Suprapubic skin (tissue), 4 donors: ENCODE measurements at regions not wholly inside any gene's neighbourhood (a gene's known extent, or its start where the extent isn't known, plus 50 kb on each side); places are given as distances from the start of the nearest gene placed in this dataset.

Experiments
- DNase-seq, 2 donors: peaks; one replicate each; pipeline ENCODE4 v3.0.0-alpha.2; 2019; ENCODE audit warnings: low spot score in 2 of 2
- H3K27ac ChIP-seq: fragments of 200-600 bp; sonication (generic); one replicate; pipeline ENCODE4 v1.5.1; 2019
- H3K27me3 ChIP-seq: fragments of 200-600 bp; sonication (generic); one replicate; pipeline ENCODE4 v1.5.1; 2019
- H3K36me3 ChIP-seq: fragments of 200-600 bp; sonication (generic); one replicate; pipeline ENCODE4 v1.5.1; 2019
- H3K4me1 ChIP-seq: fragments of 200-600 bp; sonication (generic); one replicate; pipeline ENCODE4 v1.5.1; 2019
- H3K4me3 ChIP-seq: fragments of 200-600 bp; sonication (generic); one replicate; pipeline ENCODE4 v1.5.1; 2019; ENCODE audit warnings: mild to moderate bottlenecking
- H3K9me3 ChIP-seq: fragments of 200-600 bp; sonication (generic); one replicate; pipeline ENCODE4 v1.5.1; 2019
- EP300 ChIP-seq: sonication (generic); formaldehyde crosslinking; IDR thresholded peaks from one replicate; pipeline ENCODE4 v1.6.1; 2017; ENCODE audit warnings: antibody characterized with exemption
- POLR2A ChIP-seq, 2 donors: fragments of 450-650 bp; IDR thresholded peaks; one replicate each; pipeline ENCODE4 v1.6.1; 2017; ENCODE audit warnings: antibody characterized with exemption in 2 of 2, mild to moderate bottlenecking in 2 of 2, moderate library complexity in 2 of 2
- POLR2AphosphoS5 ChIP-seq, 3 donors: sonication (generic); formaldehyde crosslinking; IDR thresholded peaks; one replicate each; pipeline ENCODE4 v1.6.1; 2017; ENCODE audit warnings: antibody characterized with exemption in 3 of 3
- WGBS: methylation state at CpG from one replicate; pipeline ENCODE4 v1.1.5; 2018; 5-methylcytosine and 5-hydroxymethylcytosine counted together
- TF ChIP-seq, protein P1 (sequence below), 2 donors: fragments of 200-600 bp in 1 of 2; fragments of 450-650 bp in 1 of 2; sonication (generic) in 1 of 2; IDR thresholded peaks; one replicate each; pipeline ENCODE4 v1.5.1; 2016 to 2019; ENCODE audit warnings: antibody characterized with exemption in 2 of 2, mild to moderate bottlenecking in 1 of 2, moderate library complexity in 1 of 2

DNA sequence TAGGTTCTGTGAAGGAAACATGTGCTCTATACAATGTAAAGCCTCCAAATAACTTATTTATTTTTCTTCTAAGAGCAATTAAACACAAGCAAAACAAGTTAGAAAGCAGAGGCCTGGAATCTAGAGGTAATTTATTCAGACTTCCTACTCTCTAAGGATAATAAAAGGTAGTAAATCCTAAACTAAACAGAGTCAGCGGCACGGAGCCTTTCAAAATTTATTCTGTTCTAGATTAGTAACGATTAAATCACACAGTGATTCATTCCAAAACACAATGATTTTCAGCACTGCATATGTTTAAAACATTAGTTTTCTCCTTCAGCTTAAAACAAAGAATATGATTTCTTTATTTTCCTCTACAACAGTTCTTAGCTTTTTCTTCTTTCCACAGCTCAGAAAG, 160.9 kb downstream of the FBXO15 start:
- no peaks in the 10 kb centered on the region for H3K27me3 ChIP-seq
- no peaks in the 10 kb centered on the region for H3K9me3 ChIP-seq
- no peaks in the 10 kb centered on the region for H3K4me1 ChIP-seq
- TF ChIP-seq, protein P1, sequence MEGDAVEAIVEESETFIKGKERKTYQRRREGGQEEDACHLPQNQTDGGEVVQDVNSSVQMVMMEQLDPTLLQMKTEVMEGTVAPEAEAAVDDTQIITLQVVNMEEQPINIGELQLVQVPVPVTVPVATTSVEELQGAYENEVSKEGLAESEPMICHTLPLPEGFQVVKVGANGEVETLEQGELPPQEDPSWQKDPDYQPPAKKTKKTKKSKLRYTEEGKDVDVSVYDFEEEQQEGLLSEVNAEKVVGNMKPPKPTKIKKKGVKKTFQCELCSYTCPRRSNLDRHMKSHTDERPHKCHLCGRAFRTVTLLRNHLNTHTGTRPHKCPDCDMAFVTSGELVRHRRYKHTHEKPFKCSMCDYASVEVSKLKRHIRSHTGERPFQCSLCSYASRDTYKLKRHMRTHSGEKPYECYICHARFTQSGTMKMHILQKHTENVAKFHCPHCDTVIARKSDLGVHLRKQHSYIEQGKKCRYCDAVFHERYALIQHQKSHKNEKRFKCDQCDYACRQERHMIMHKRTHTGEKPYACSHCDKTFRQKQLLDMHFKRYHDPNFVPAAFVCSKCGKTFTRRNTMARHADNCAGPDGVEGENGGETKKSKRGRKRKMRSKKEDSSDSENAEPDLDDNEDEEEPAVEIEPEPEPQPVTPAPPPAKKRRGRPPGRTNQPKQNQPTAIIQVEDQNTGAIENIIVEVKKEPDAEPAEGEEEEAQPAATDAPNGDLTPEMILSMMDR (IDR thresholded peaks at IDR 0.05) = no peak
- TF ChIP-seq POLR2AphosphoS5 (IDR thresholded peaks at IDR 0.05) = no peak
- no peak overlapping the region for H3K27ac ChIP-seq
- WGBS = 41% methylated on average over 3 of the region's 3 CpGs
- no peak overlapping the region for H3K4me3 ChIP-seq
- no peaks in the 10 kb centered on the region for H3K36me3 ChIP-seq
- DNase-seq = no peak

DNA sequence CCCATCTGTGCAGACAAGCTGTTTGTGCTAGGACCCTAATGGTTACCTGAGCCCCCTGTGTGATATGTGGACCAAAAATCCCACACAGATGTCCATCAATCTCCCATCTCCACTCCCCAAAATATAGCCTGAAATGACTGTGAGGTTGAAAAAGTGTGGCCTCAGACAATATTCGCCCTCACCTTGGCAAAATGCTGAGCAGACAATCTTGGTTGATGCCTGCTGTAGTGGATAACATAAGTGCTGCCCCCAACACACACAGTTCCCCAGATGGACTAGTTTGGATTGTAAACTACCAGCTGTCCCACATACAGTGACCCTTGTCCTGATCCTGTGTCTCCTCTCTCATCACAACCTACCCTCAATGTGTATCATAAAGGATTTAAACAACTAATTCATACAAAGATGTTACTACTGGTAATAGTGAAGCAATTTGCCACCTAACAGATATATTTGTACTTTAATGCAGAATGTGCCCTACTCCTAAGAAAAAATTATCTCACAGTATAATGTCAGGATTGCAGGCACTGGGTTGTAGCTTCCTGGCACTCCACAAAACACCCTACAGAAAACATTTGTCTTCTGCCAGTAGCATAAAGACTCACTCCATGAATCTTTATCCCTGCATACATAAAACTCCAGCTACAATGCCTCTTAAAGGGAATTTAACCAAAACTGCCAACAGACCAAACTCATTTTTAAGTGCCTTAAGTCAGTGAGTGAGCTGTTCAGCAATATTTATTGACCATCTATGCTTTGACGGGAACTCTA, 161.6 kb downstream of the FBXO15 start:
- Histone ChIP-seq H3K27ac (no peak overlapping the region), H3K9me3 (no peaks in the 10 kb centered on the region), H3K4me3 (no peak overlapping the region), H3K4me1 (no peaks in the 10 kb centered on the region), H3K36me3 (no peaks in the 10 kb centered on the region), H3K27me3 (no peaks in the 10 kb centered on the region)
- 65% methylated on average over 2 of the region's 2 CpGs for WGBS
- DNase-seq = no peak
- TF ChIP-seq, protein P1 (IDR thresholded peaks at IDR 0.05) = no peak
- no peak for TF ChIP-seq POLR2A (IDR thresholded peaks at IDR 0.05)

DNA sequence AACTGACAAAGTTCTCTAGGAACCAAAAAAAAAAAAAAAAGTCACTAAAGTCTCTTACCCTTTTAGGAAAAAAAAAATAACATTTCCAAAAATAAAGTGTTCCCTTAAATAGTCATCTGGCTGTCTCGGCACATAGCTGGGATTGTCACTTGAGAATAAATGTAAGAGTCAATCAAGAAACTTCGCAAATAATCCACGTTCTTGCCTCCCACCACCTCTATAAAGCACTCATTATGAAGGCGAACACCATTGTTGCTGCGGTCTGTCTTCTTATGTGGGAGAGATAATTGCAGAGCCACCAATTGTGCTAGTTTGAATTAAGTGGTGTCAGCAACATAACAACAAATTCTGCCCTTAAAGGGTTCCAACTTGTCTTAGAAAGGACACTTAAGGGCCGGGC, 163.7 kb downstream of the FBXO15 start:
- Histone ChIP-seq H3K9me3 (no peaks in the 10 kb centered on the region), H3K27ac (no peak overlapping the region), H3K27me3 (no peaks in the 10 kb centered on the region), H3K36me3 (no peaks in the 10 kb centered on the region), H3K4me1 (no peaks in the 10 kb centered on the region), H3K4me3 (no peak overlapping the region)
- TF ChIP-seq, protein P1 (IDR thresholded peaks at IDR 0.05) = no peak
- no peak for TF ChIP-seq POLR2AphosphoS5 (IDR thresholded peaks at IDR 0.05)
- no peak for TF ChIP-seq EP300
- TF ChIP-seq POLR2A (IDR thresholded peaks at IDR 0.05) = no peak
- no peak for DNase-seq
- 93% methylated on average over 6 of the region's 6 CpGs for WGBS

DNA sequence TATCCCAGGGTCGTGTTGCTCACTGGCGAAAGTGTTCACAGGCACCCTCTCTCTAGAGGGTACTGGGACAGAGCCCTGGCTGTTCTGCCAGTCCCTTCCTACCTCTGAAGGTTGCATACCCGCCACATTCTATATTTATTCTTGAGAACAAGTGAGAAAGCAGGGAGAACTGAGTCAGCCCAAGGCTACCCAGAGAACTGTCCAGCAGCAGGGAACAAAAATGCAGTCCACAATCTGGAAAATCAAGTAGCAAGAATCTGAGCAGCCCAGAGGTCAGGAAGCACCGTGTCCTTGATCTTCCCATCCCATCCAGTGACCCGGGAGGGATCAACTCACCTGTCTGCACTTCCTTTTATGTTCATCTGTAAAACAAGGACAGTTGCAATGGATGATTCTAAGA, 164.1 kb downstream of the FBXO15 start:
- H3K27me3 ChIP-seq = no peaks in the 10 kb centered on the region
- WGBS = 93% methylated on average over 5 of the region's 5 CpGs
- DNase-seq = no peak
- H3K27ac ChIP-seq = no peak overlapping the region
- no peak overlapping the region for H3K4me3 ChIP-seq
- TF ChIP-seq EP300 = no peak
- TF ChIP-seq, protein P1 (IDR thresholded peaks at IDR 0.05) = no peak
- no peak for TF ChIP-seq POLR2AphosphoS5 (IDR thresholded peaks at IDR 0.05)
- TF ChIP-seq POLR2A (IDR thresholded peaks at IDR 0.05) = no peak
- H3K9me3 ChIP-seq = no peaks in the 10 kb centered on the region
- no peaks in the 10 kb centered on the region for H3K4me1 ChIP-seq
- H3K36me3 ChIP-seq = no peaks in the 10 kb centered on the region

DNA sequence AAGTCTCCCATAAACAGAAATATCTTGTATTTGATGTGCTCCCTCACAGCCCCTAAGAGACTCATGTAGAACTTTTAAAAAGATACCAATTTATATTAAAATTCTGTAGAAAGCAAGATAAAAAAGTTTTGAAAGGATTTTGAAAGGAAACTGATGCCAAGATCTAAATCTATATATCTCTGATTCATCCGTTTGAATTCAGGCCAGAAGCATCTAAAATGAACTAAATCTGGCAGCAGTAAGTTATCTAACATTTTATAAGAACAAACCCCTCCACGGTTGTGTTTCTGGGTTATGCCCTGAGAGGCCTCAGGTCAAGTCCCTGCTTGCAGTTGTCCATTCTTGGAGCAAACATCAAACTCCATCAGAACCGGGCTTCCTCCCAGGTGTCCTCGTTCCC, 165.8 kb downstream of the FBXO15 start:
- Histone ChIP-seq H3K4me3 (no peak overlapping the region), H3K36me3 (no peaks in the 10 kb centered on the region), H3K4me1 (no peaks in the 10 kb centered on the region), H3K27me3 (no peaks in the 10 kb centered on the region), H3K27ac (no peak overlapping the region), H3K9me3 (no peaks in the 10 kb centered on the region)
- no peak for TF ChIP-seq POLR2AphosphoS5 (IDR thresholded peaks at IDR 0.05)
- DNase-seq = no peak
- WGBS = 27% methylated on average over 4 of the region's 4 CpGs
